K562 (cell line): ENCODE measurements at regions not wholly inside any gene's neighbourhood (a gene's known extent, or its start where the extent isn't known, plus 50 kb on each side); places are given as distances from the start of the nearest gene placed in this dataset.

ENCODE experiments used
- CCNT2 ChIP-seq: IDR thresholded peaks from 2 replicates; pipeline ENCODE4 v1.6.1; 2011; ENCODE audit warnings: borderline replicate concordance, low read depth, mild to moderate bottlenecking, moderate library complexity, mixed read lengths, low read length; ENCODE audit not compliant: insufficient read length; ENCODE audit errors: extremely low read depth
- CHD4 ChIP-seq: fragments of 200-600 bp; sonication (generic); IDR thresholded peaks from 3 replicates; pipeline ENCODE4 v1.6.1; 2012; ENCODE audit warnings: low read depth, mild to moderate bottlenecking, mixed read lengths, low read length, inconsistent platforms; ENCODE audit not compliant: insufficient read depth, insufficient replicate concordance, poor library complexity, severe bottlenecking
- CTCF ChIP-seq, 3 experiments: IDR thresholded peaks in 2 of 3; conservative IDR thresholded peaks in 1 of 3; 2 replicates each; pipeline ENCODE4 v1.5.1; 2011 to 2012; ENCODE audit warnings: low read length in 3 of 3, mild to moderate bottlenecking in 3 of 3, control low read depth in 2 of 3, improper control_type of control experiment in 1 of 3, inconsistent platforms in 1 of 3, low read depth in 1 of 3, mixed read lengths in 1 of 3, moderate library complexity in 1 of 3; ENCODE audit not compliant: insufficient read depth in 2 of 3
- FOXJ3 ChIP-seq: sonication (generic); formaldehyde crosslinking; IDR thresholded peaks from 2 replicates; pipeline ENCODE4 v1.4.0; 2020; ENCODE audit warnings: mild to moderate bottlenecking, missing genetic modification reagents
- HDAC2 ChIP-seq: fragments of 450-650 bp; IDR thresholded peaks from 2 replicates; pipeline ENCODE4 v1.6.1; 2016; ENCODE audit warnings: mild to moderate bottlenecking
- HINFP ChIP-seq: fragments of 450-650 bp; conservative IDR thresholded peaks from 2 replicates; pipeline ENCODE4 v1.6.1; 2016; ENCODE audit warnings: missing genetic modification characterization, low read depth, mild to moderate bottlenecking, control low read depth, missing compliant biosample characterization
- MBD1 ChIP-seq: fragments of 250-450 bp; sonication (Bioruptor Pico); IDR thresholded peaks from 2 replicates; pipeline ENCODE4 v1.8.0; 2022; ENCODE audit warnings: inconsistent platforms
- POLR2A ChIP-seq: fragments of 450-650 bp; conservative IDR thresholded peaks from 2 replicates; pipeline ENCODE4 v1.6.1; 2016
- POLR2AphosphoS5 ChIP-seq: IDR thresholded peaks from 2 replicates; pipeline ENCODE4 v1.6.1; 2011; ENCODE audit warnings: mild to moderate bottlenecking, low read depth, low read length, moderate library complexity; ENCODE audit not compliant: control insufficient read depth, insufficient read depth
- SP1 ChIP-seq: sonication (generic); formaldehyde crosslinking; IDR thresholded peaks from 2 replicates; pipeline ENCODE4 v1.8.1; 2022; ENCODE audit warnings: mild to moderate bottlenecking, missing genetic modification reagents
- USF1 ChIP-seq: sonication (generic); formaldehyde crosslinking; IDR thresholded peaks from 2 replicates; pipeline ENCODE4 v1.9.0; 2022; ENCODE audit warnings: mild to moderate bottlenecking, missing genetic modification reagents

- TF ChIP-seq CTCF (IDR thresholded peaks at IDR 0.05 in 2 of 3, conservative IDR thresholded peaks at IDR 0.05 in 1 of 3; ENCODE audit: insufficient read depth in 2 of 3, low read depth in 1 of 3, low read length in 3 of 3) (no peak), HINFP (tag) (no peak), POLR2AphosphoS5 (no peak), POLR2A (no peak), CCNT2 (no peak), MBD1 (no peak), FOXJ3 (no peak), USF1 (CRISPR knock-in tag) (no peak), SP1 (no peak), HDAC2 (no peak), CHD4 (no peak)
These were observed 236.8 kb upstream of the RBMS1 start for GRCh38 chr2:160730296-160730995.
